ENCODE measurements at regions not wholly inside any gene's neighbourhood (a gene's known extent, or its start where the extent isn't known, plus 50 kb on each side); places are given as distances from the start of the nearest gene placed in this dataset.

DNA sequence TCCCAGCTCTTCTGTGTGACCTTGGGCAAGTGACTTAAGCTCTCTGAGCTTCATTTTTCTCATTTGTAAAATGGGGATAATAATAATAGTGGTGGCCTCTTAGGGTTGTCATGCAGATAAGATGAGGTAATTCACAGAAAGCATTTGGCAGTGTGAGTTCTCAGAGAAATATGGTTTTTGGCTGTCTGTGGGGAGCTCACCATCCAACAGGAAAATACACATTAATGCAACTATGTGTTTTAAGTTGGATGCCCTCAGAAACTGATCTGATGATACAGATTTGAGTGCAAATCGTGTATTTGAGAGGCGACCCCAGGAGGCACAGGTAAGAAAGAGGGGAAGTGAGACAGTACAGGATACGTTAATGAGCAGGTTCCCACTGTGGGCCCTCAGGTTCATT is 56.1 kb upstream of the SPRED2 start:
- DNase-seq (ENCODE audit: extremely low read depth, low read depth) = no peak
- TF ChIP-seq, protein P1, sequence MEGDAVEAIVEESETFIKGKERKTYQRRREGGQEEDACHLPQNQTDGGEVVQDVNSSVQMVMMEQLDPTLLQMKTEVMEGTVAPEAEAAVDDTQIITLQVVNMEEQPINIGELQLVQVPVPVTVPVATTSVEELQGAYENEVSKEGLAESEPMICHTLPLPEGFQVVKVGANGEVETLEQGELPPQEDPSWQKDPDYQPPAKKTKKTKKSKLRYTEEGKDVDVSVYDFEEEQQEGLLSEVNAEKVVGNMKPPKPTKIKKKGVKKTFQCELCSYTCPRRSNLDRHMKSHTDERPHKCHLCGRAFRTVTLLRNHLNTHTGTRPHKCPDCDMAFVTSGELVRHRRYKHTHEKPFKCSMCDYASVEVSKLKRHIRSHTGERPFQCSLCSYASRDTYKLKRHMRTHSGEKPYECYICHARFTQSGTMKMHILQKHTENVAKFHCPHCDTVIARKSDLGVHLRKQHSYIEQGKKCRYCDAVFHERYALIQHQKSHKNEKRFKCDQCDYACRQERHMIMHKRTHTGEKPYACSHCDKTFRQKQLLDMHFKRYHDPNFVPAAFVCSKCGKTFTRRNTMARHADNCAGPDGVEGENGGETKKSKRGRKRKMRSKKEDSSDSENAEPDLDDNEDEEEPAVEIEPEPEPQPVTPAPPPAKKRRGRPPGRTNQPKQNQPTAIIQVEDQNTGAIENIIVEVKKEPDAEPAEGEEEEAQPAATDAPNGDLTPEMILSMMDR (IDR thresholded peaks at IDR 0.05; ENCODE audit: low read depth, low read length, missing control alignments) = no peak
- no peak overlapping the region for H3K4me3 ChIP-seq (replicated peaks; ENCODE audit: low read depth, low read length)

DNA sequence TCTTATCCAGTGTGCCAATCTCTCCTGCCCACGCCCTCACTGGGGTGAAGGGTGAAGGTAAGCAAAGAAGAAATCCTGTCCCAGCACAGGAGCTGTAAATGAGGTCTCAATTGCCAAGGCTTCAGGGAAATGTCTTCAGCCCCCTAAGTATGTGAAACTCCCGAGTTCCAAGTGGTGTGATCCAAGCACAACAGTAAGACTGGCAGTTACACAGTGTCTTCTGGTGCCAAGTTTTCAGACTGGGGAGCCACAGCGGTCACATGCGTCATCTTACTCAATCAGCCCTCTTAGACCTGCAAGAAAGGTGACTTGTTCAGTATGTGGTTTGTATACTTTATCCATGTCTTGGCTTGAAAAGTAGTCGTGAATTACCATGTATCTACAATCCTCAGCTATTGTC is 55.0 kb upstream of the SPRED2 start:
- no peak overlapping the region for H3K4me3 ChIP-seq (replicated peaks; ENCODE audit: low read depth, low read length)
- no peak for DNase-seq (ENCODE audit: extremely low read depth, low read depth)
- TF ChIP-seq, protein P1 (IDR thresholded peaks at IDR 0.05; ENCODE audit: low read depth, low read length, missing control alignments) = no peak

DNA sequence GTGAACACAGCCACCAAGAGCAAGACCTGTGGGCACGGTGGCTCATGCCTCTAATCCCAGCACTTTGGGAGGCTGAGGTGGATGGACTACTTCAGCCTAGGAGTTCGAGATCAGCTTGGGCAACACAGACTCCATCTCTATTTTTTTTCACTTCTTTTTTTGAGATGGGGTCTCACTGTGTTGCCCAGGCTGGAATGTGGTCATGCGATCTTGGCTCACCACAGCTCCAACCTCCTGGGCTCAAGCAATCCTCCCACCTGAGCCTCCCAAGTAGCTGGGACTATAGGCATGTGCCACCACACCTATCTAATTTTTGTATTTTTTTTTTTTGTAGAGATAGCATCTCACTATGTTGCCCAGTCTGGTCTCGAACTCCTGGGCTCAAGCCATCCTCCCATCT is 54.4 kb upstream of the SPRED2 start:
- TF ChIP-seq, protein P1 (IDR thresholded peaks at IDR 0.05; ENCODE audit: low read depth, low read length, missing control alignments) = no peak
- no peak overlapping the region for H3K4me3 ChIP-seq (replicated peaks; ENCODE audit: low read depth, low read length)
- no peak for DNase-seq (ENCODE audit: extremely low read depth, low read depth)

DNA sequence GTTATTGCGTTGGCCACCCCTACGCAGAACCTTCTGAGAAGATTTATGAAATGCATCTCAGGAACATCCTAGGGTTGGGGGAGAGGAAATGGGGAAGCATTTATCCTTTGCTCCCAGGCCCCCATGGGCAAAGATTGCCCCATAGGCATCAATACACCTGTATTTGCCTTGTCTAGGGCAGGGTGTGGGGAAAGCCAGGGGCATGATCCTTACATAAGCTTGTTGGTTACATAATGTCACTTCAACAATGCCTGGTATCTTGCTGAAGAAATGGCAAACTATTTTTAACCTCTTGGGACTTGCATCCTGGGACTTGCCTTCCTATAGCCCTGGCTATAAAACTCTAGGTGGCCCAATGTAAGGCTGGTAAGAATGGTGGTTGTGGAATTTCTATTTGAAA is 53.9 kb upstream of the SPRED2 start:
- H3K4me3 ChIP-seq (replicated peaks; ENCODE audit: low read depth, low read length) = no peak overlapping the region
- DNase-seq (ENCODE audit: extremely low read depth, low read depth) = no peak
- TF ChIP-seq, protein P1 (IDR thresholded peaks at IDR 0.05; ENCODE audit: low read depth, low read length, missing control alignments) = no peak

DNA sequence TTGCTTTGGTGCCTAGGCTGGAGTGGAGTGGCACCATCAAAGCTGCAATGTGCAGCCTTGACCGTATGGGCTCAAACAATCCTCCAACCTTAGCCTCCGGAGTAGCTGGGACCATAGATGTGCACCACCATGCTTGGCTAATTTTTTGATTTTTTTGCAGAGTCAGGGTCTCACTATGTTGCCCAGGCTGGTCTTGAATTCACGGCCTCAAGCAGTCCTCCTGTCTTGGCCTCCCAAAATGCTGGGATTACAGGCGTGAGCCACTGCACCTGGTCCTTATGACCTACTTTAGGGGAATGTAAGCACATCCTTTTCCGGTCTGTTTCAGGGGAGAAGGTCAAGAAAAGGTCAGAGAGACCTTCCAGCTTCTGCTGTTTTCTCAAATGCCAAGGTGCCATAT is 53.4 kb upstream of the SPRED2 start:
- H3K4me3 ChIP-seq (replicated peaks; ENCODE audit: low read depth, low read length) = no peak overlapping the region
- TF ChIP-seq, protein P1 (IDR thresholded peaks at IDR 0.05; ENCODE audit: low read depth, low read length, missing control alignments) = no peak
- DNase-seq (ENCODE audit: extremely low read depth, low read depth) = no peak

DNA sequence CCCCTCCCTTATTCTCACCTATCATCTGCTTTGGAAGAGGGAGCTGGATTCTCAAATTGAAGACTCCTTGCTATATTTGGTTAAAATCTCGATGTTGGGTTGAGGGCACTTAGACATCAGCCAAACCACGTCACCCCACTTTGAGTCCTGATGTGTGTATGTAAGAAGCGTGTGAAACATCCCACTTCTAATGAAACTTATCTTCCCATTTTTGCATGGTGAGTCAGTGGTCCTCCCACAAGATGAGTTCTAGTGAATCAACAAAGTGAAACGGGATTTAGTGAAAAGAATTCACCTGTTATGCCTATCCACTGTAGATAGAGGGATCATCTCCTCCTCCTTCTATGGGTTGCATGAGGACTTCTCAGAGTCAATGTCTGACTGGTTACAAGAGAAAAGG is 51.4 kb upstream of the SPRED2 start:
- H3K4me3 ChIP-seq (replicated peaks; ENCODE audit: low read depth, low read length) = no peak overlapping the region
- TF ChIP-seq, protein P1 (IDR thresholded peaks at IDR 0.05; ENCODE audit: low read depth, low read length, missing control alignments) = no peak
- DNase-seq (ENCODE audit: extremely low read depth, low read depth) = no peak

DNA sequence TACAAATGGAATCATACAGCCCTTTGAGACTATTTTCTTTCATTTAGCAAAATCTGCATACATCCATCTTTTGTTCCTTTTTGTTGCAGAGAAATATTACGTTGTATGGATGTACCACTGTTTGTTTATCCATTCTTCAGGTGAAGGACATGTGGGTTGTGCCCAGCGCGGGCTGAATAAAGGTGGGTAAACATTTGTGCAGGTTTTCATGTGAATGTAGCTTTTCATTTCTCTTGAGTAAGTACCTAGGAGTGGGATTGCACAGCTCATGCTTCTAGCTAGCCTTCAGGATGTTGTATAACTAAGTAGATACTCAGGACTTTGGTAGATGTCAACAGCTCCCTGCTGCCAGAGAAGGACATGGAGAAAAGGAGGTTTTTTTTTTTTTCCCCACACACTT is 50.6 kb upstream of the SPRED2 start:
- DNase-seq (ENCODE audit: extremely low read depth, low read depth) = no peak
- H3K4me3 ChIP-seq (replicated peaks; ENCODE audit: low read depth, low read length) = no peak overlapping the region
- TF ChIP-seq, protein P1 (IDR thresholded peaks at IDR 0.05; ENCODE audit: low read depth, low read length, missing control alignments) = no peak

All from HFF-Myc (cell line).